H1 (cell line): ENCODE measurements at regions not wholly inside any gene's neighbourhood (a gene's known extent, or its start where the extent isn't known, plus 50 kb on each side); places are given as distances from the start of the nearest gene placed in this dataset.

Experiments
- CTCF ChIA-PET: fragments of 300-600 bp; sonication (Branson Sonifier 250); formaldehyde crosslinking; loops from one replicate; lab custom pipeline; 2021; ENCODE audit not compliant: partially characterized antibody; lab: Charles Lee
- POLR2A ChIA-PET: fragments of 300-600 bp; sonication (Branson Sonifier 250); formaldehyde crosslinking; loops from one replicate; lab custom pipeline; 2021; ENCODE audit warnings: inconsistent platforms; ENCODE audit not compliant: partially characterized antibody; lab: Charles Lee
- DNase-seq, 2 experiments: peaks; one replicate each; pipeline versions ENCODE4 v3.0.0 to v3.0.0-alpha.2; 2010 to 2022; ENCODE audit warnings: low spot score in 2 of 2, low read depth in 1 of 2, mixed read lengths in 1 of 2
- FAIRE-seq: peaks from 2 replicates; lab custom pipeline; 2011; peaks lifted over from hg19 to GRCh38; lab: Jason Lieb, UNC
- H2AFZ ChIP-seq: 2 replicates; pipeline ENCODE4 v1.8.1; 2012; ENCODE audit warnings: low read length, inconsistent platforms
- H2AK5ac ChIP-seq: 2 replicates; pipeline ENCODE4 v1.6.1; 2013; ENCODE audit warnings: low read depth, low read length
- H2BK120ac ChIP-seq: replicated peaks from 2 replicates; pipeline ENCODE3; 2013; ENCODE audit warnings: low read depth, low read length, inconsistent platforms
- H2BK12ac ChIP-seq: 2 replicates; pipeline ENCODE4 v1.6.1; 2013; ENCODE audit warnings: low read depth, low read length
- H2BK15ac ChIP-seq: 2 replicates; pipeline ENCODE4 v1.6.1; 2013; ENCODE audit warnings: low read length
- H2BK20ac ChIP-seq: 2 replicates; pipeline ENCODE4 v1.6.1; 2013; ENCODE audit warnings: low read length
- H2BK5ac ChIP-seq: 2 replicates; pipeline ENCODE4 v1.6.1; 2013; ENCODE audit warnings: low read depth, low read length
- H3K14ac ChIP-seq: 2 replicates; pipeline ENCODE4 v1.6.1; 2013; ENCODE audit warnings: inconsistent platforms; ENCODE audit not compliant: insufficient read length
- H3K18ac ChIP-seq: 2 replicates; pipeline ENCODE4 v1.6.1; 2013; ENCODE audit warnings: low read length; ENCODE audit errors: extremely low read depth
- H3K23ac ChIP-seq: 2 replicates; pipeline ENCODE4 v1.6.1; 2013; ENCODE audit warnings: inconsistent platforms; ENCODE audit not compliant: insufficient read length
- H3K23me2 ChIP-seq: 2 replicates; pipeline ENCODE4 v1.6.1; 2013; ENCODE audit warnings: low read depth, low read length
- H3K27ac ChIP-seq: 2 replicates; pipeline ENCODE4 v1.6.1; 2011; ENCODE audit warnings: low read depth, low read length, inconsistent platforms
- H3K27me3 ChIP-seq, 4 experiments: replicated peaks in 1 of 4; 1 replicate in 1 of 4; 2 replicates in 3 of 4; pipeline versions ENCODE4 v1.6.1 to v1.8.1; 2011 to 2013; ENCODE audit warnings: low read length in 3 of 4, mild to moderate bottlenecking in 3 of 4, inconsistent platforms in 2 of 4, mixed read lengths in 2 of 4, moderate library complexity in 1 of 4; ENCODE audit not compliant: control insufficient read depth in 3 of 4, insufficient read depth in 3 of 4; ENCODE audit errors: extremely low read depth in 1 of 4
- H3K36me3 ChIP-seq, 4 experiments: 2 replicates each; pipeline versions ENCODE4 v1.6.1 to v1.8.1; 2011 to 2013; ENCODE audit warnings: mild to moderate bottlenecking in 4 of 4, low read length in 3 of 4, moderate library complexity in 2 of 4, control low read depth in 1 of 4, inconsistent platforms in 1 of 4; ENCODE audit not compliant: insufficient read depth in 4 of 4, control insufficient read depth in 2 of 4
- H3K4ac ChIP-seq: replicated peaks from 2 replicates; pipeline ENCODE3; 2013; ENCODE audit warnings: low read length, low read depth, mixed read lengths, inconsistent platforms; ENCODE audit not compliant: insufficient read length
- H3K4me1 ChIP-seq, 4 experiments: replicated peaks in 1 of 4; 1 replicate in 1 of 4; 2 replicates in 3 of 4; pipeline versions ENCODE4 v1.6.1 to v1.8.1; 2011 to 2013; ENCODE audit warnings: low read length in 3 of 4, inconsistent platforms in 2 of 4, mixed read lengths in 1 of 4; ENCODE audit not compliant: insufficient read depth in 4 of 4, control insufficient read depth in 3 of 4
- H3K4me2 ChIP-seq, 2 experiments: 2 replicates each; pipeline versions ENCODE4 v1.6.1 to v1.8.1; 2011 to 2013; ENCODE audit warnings: low read depth in 2 of 2, low read length in 2 of 2, control low read depth in 1 of 2, inconsistent platforms in 1 of 2, mild to moderate bottlenecking in 1 of 2; ENCODE audit not compliant: insufficient read depth in 1 of 2
- H3K4me3 ChIP-seq, 4 experiments: fragments of 200-600, 300-600 bp in 1 of 4; sonication (generic), shearing (Covaris generic), sonication (Bioruptor Twin) in 1 of 4; 2 replicates each; pipeline versions ENCODE4 v1.5.1 to v1.8.1; 2011 to 2016; ENCODE audit warnings: low read length in 4 of 4, low read depth in 3 of 4, control low read depth in 2 of 4, inconsistent platforms in 2 of 4, mild to moderate bottlenecking in 2 of 4, mixed read lengths in 1 of 4, moderate library complexity in 1 of 4; ENCODE audit not compliant: insufficient read depth in 2 of 4; ENCODE audit errors: extremely low read depth in 1 of 4
- H3K56ac ChIP-seq: replicated peaks from 2 replicates; pipeline ENCODE3; 2013; ENCODE audit warnings: low read depth, mild to moderate bottlenecking, mixed read lengths, low read length, inconsistent platforms; ENCODE audit not compliant: insufficient read length
- H3K79me1 ChIP-seq: 2 replicates; pipeline ENCODE4 v1.6.1; 2013; ENCODE audit warnings: low read depth, low read length, control low read depth
- H3K79me2 ChIP-seq, 2 experiments: 2 replicates each; pipeline versions ENCODE4 v1.6.1 to v1.8.1; 2012 to 2013; ENCODE audit warnings: low read length in 2 of 2, mild to moderate bottlenecking in 2 of 2, inconsistent platforms in 1 of 2; ENCODE audit not compliant: insufficient read depth in 2 of 2, control insufficient read depth in 1 of 2
- H3K9ac ChIP-seq, 4 experiments: replicated peaks in 1 of 4; 1 replicate in 1 of 4; 2 replicates in 3 of 4; pipeline versions ENCODE4 v1.6.1 to v1.8.1; 2011 to 2013; ENCODE audit warnings: low read depth in 3 of 4, low read length in 3 of 4, control low read depth in 2 of 4, mild to moderate bottlenecking in 2 of 4, moderate library complexity in 2 of 4, inconsistent platforms in 1 of 4; ENCODE audit errors: extremely low read depth in 1 of 4
- H3K9me3 ChIP-seq, 2 experiments: 2 replicates each; pipeline versions ENCODE4 v1.6.1 to v1.8.1; 2012 to 2013; ENCODE audit warnings: mild to moderate bottlenecking in 2 of 2, moderate library complexity in 2 of 2, control low read depth in 1 of 2, inconsistent platforms in 1 of 2, low read depth in 1 of 2, low read length in 1 of 2, mixed read lengths in 1 of 2; ENCODE audit not compliant: insufficient read depth in 2 of 2
- H4K20me1 ChIP-seq, 2 experiments: replicated peaks in 1 of 2; 2 replicates each; pipeline versions ENCODE3 to v1.8.1; 2011 to 2013; ENCODE audit warnings: inconsistent platforms in 2 of 2, low read length in 2 of 2, mild to moderate bottlenecking in 1 of 2; ENCODE audit not compliant: insufficient read depth in 2 of 2, control insufficient read depth in 1 of 2
- H4K5ac ChIP-seq: 2 replicates; pipeline ENCODE4 v1.6.1; 2013; ENCODE audit warnings: low read length, low read depth, mixed read lengths, inconsistent platforms; ENCODE audit not compliant: insufficient read length
- H4K8ac ChIP-seq: 2 replicates; pipeline ENCODE4 v1.8.0; 2013; ENCODE audit warnings: mild to moderate bottlenecking, moderate library complexity, low read length, inconsistent platforms; ENCODE audit not compliant: insufficient read depth; ENCODE audit errors: extremely low read depth
- H4K91ac ChIP-seq: replicated peaks from 2 replicates; pipeline ENCODE3; 2013; ENCODE audit warnings: low read length, mixed read lengths, inconsistent platforms; ENCODE audit not compliant: insufficient read length
- BRCA1 ChIP-seq: IDR thresholded peaks from 2 replicates; pipeline ENCODE4 v1.6.1; 2012; ENCODE audit warnings: low read depth, low read length, improper control_type of control experiment
- CBX8 ChIP-seq: fragments of 300-800, 300-1000 bp; sonication (generic); IDR thresholded peaks from 2 replicates; pipeline ENCODE4 v1.7.1; 2016; ENCODE audit warnings: low read depth, low read length, borderline replicate concordance
- CTCF ChIP-seq, 3 experiments: IDR thresholded peaks; 1 replicate in 2 of 3; 2 replicates in 1 of 3; pipeline versions ENCODE4 v1.5.1 to v1.6.1; 2011; ENCODE audit warnings: low read length in 3 of 3, mild to moderate bottlenecking in 3 of 3, inconsistent platforms in 2 of 3, low read depth in 1 of 3, moderate library complexity in 1 of 3; ENCODE audit not compliant: insufficient read depth in 1 of 3; ENCODE audit errors: control extremely low read depth in 1 of 3
- EZH2 ChIP-seq: fragments of 200-600 bp; sonication (generic); IDR thresholded peaks from 2 replicates; pipeline ENCODE4 v1.7.1; 2012; ENCODE audit warnings: low read depth, mild to moderate bottlenecking, moderate library complexity, low read length, inconsistent platforms; ENCODE audit not compliant: severe bottlenecking
- FOSL1 ChIP-seq: IDR thresholded peaks from 2 replicates; pipeline ENCODE4 v1.6.1; 2011; ENCODE audit warnings: mild to moderate bottlenecking, low read depth, low read length, moderate library complexity; ENCODE audit not compliant: insufficient read depth
- GTF2F1 ChIP-seq: IDR thresholded peaks from 2 replicates; pipeline ENCODE4 v1.6.1; 2012; ENCODE audit warnings: low read depth, low read length, improper control_type of control experiment, borderline replicate concordance
- RXRA ChIP-seq: IDR thresholded peaks from 2 replicates; pipeline ENCODE4 v1.6.1; 2011; ENCODE audit warnings: low read depth, mild to moderate bottlenecking, low read length, moderate library complexity; ENCODE audit not compliant: insufficient read depth
- WGBS, 2 experiments: shearing (Covaris generic) in 1 of 2; methylation state at CpG; one replicate each; pipeline versions ENCODE4 v1.1.6 to v1.1.7; 2013 to 2015; ENCODE audit warnings: low lambda C conversion rate in 2 of 2, mixed read lengths in 2 of 2, inconsistent platforms in 1 of 2, low coverage in 1 of 2, missing lambda C conversion rate in 1 of 2; ENCODE audit not compliant: insufficient replicate concordance in 2 of 2, insufficient coverage in 1 of 2, insufficient read length in 1 of 2; ENCODE audit errors: extremely low coverage in 1 of 2, missing lambda C conversion rate in 1 of 2; 5-methylcytosine and 5-hydroxymethylcytosine counted together

DNA sequence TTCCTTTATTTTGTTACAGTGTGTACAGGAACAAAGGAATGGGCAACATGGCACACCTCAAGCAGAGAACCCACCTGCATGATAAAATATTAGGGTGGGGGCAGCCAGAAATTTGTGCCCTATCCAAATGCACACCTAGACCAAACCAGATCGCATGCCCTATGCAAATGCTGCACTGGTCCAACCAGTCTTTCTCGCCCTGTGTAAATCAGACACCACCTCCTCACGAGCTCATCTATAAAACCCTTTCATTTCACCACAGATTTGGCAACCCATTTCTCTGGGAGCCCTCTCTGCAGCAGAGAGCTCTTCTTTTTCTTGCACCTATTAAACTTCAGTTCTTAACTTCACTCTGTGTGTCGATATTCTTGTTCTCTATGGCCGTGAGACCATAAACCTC, 1559.2 kb downstream of the SLITRK1 start:
- Histone ChIP-seq H3K4me3 (no peak overlapping the region), H3K18ac (no peak overlapping the region), H4K91ac (no peak overlapping the region), H3K27ac (no peak overlapping the region), H3K23ac (no peak overlapping the region), H3K56ac (no peak overlapping the region), H3K9ac (no peak overlapping the region), H2AFZ (no peak overlapping the region), H3K27me3 (no peaks in the 10 kb centered on the region), H3K4me1 (no peaks in the 10 kb centered on the region), H3K4me2 (no peak overlapping the region), H3K23me2 (no peaks in the 10 kb centered on the region), H3K36me3 (no peaks in the 10 kb centered on the region), H2BK20ac (no peak overlapping the region), H4K5ac (no peak overlapping the region), H2BK12ac (no peak overlapping the region), H2AK5ac (no peak overlapping the region), H3K9me3 (peaks cover 0 to 6% of the 10 kb centered on the region in 2 experiments; a peak in 1 of 4 replicates), H3K4ac (no peak overlapping the region), H2BK120ac (no peak overlapping the region), H3K79me2 (no peaks in the 10 kb centered on the region), H2BK5ac (no peak overlapping the region), H4K8ac (no peak overlapping the region), H4K20me1 (no peaks in the 10 kb centered on the region), H3K79me1 (no peaks in the 10 kb centered on the region), H3K14ac (no peak overlapping the region), H2BK15ac (no peak overlapping the region)
- ChIA-PET POLR2A (no interaction called here), CTCF (interaction anchor here (1.1 kb wide), 1 partner anchor 13 kb away, joined by 3 read pairs; no protein-coding TSS in a partner anchor)
- 94% methylated on average over 5 of the region's 5 CpGs; no CpG with 5 or more reads in 1 of the 2 experiments for WGBS, 2 experiments
- DNase-seq (no peak), FAIRE-seq (no peak)
- TF ChIP-seq EZH2 (no peak), CBX8 (no peak), GTF2F1 (no peak), CTCF (IDR thresholded peaks at IDR 0.05; ENCODE audit: control extremely low read depth in 1 of 3, insufficient read depth in 1 of 3, low read depth in 1 of 3, low read length in 3 of 3) (no peak), FOSL1 (no peak), RXRA (no peak), BRCA1 (no peak)
